H1 (cell line): ENCODE measurements at regions not wholly inside any gene's neighbourhood (a gene's known extent, or its start where the extent isn't known, plus 50 kb on each side); places are given as distances from the start of the nearest gene placed in this dataset.

ENCODE experiments used
- ATF3 ChIP-seq: IDR thresholded peaks from 2 replicates; pipeline ENCODE4 v1.6.1; 2011; ENCODE audit warnings: low read depth, mild to moderate bottlenecking, low read length; ENCODE audit not compliant: insufficient read depth
- EGR1 ChIP-seq: IDR thresholded peaks from 2 replicates; pipeline ENCODE4 v1.6.1; 2011; ENCODE audit warnings: low read depth, low read length, borderline replicate concordance
- RFX5 ChIP-seq: IDR thresholded peaks from 2 replicates; pipeline ENCODE4 v1.6.1; 2011; ENCODE audit warnings: low read depth, low read length, improper control_type of control experiment, borderline replicate concordance

- TF ChIP-seq EGR1 (no peak), ATF3 (no peak), RFX5 (no peak)
Measured at GRCh38 chr7:33854178-33854577, 51.2 kb upstream of the BMPER start (continued).
